ENCODE measurements at regions not wholly inside any gene's neighbourhood (a gene's known extent, or its start where the extent isn't known, plus 50 kb on each side); places are given as distances from the start of the nearest gene placed in this dataset.

- no peak for DNase-seq (ENCODE audit: low spot score)
- no peak for TF ChIP-seq CTCF (IDR thresholded peaks at IDR 0.05; ENCODE audit: extremely low read depth, missing control alignments)
Measured at GRCh38 chr11:86159581-86159891, 85.0 kb upstream of the EED start.

- TF ChIP-seq CTCF (IDR thresholded peaks at IDR 0.05; ENCODE audit: extremely low read depth, missing control alignments), result no peak
- DNase-seq (ENCODE audit: low spot score), result no peak
Measured at GRCh38 chr11:86158704-86159580, 85.6 kb upstream of the EED start.

- TF ChIP-seq CTCF (IDR thresholded peaks at IDR 0.05; ENCODE audit: extremely low read depth, missing control alignments), result no peak
- DNase-seq (ENCODE audit: low spot score), result no peak
Measured at GRCh38 chr11:86157797-86158378, 86.7 kb upstream of the EED start.

GRCh38 chr11:86156397-86156955 is 87.6 kb upstream of the PICALM start:
- DNase-seq (ENCODE audit: low spot score), result no peak
- no peak for TF ChIP-seq CTCF (IDR thresholded peaks at IDR 0.05; ENCODE audit: extremely low read depth, missing control alignments)

GRCh38 chr11:86155200-86155844 is 86.4 kb upstream of the PICALM start:
- TF ChIP-seq CTCF (IDR thresholded peaks at IDR 0.05; ENCODE audit: extremely low read depth, missing control alignments), result no peak
- no peak for DNase-seq (ENCODE audit: low spot score)

GRCh38 chr11:86153439-86153838 is 84.6 kb upstream of the PICALM start:
- TF ChIP-seq CTCF (IDR thresholded peaks at IDR 0.05; ENCODE audit: extremely low read depth, missing control alignments), result no peak
- no peak for DNase-seq (ENCODE audit: low spot score)

GRCh38 chr11:86152901-86153300 is 84.0 kb upstream of the PICALM start:
- TF ChIP-seq CTCF (IDR thresholded peaks at IDR 0.05; ENCODE audit: extremely low read depth, missing control alignments), result no peak
- no peak for DNase-seq (ENCODE audit: low spot score)
